CD14-positive monocyte (primary cell): ENCODE measurements at regions not wholly inside any gene's neighbourhood (a gene's known extent, or its start where the extent isn't known, plus 50 kb on each side); places are given as distances from the start of the nearest gene placed in this dataset.

Source experiments
- DNase-seq, 3 donors: peaks; one replicate each; pipeline ENCODE4 v3.0.0-alpha.2; 2011 to 2022
- H2AFZ ChIP-seq: 2 replicates; pipeline ENCODE4 v1.6.0; 2012; ENCODE audit warnings: mild to moderate bottlenecking, low read depth, low read length, inconsistent platforms; ENCODE audit not compliant: insufficient read depth, poor library complexity, severe bottlenecking
- H3K27ac ChIP-seq, 2 donors: 1 replicate in 1 of 2; 2 replicates in 1 of 2; pipeline ENCODE4 v1.5.1; 2012 to 2013; ENCODE audit warnings: low read length in 2 of 2, control low read depth in 1 of 2, inconsistent platforms in 1 of 2, low read depth in 1 of 2, mild to moderate bottlenecking in 1 of 2
- H3K27me3 ChIP-seq, 2 donors: one replicate each; pipeline versions ENCODE4 v1.6.0 to v1.6.1; 2011 to 2013; ENCODE audit warnings: low read length in 2 of 2; ENCODE audit not compliant: control insufficient read depth in 2 of 2, insufficient read depth in 2 of 2
- H3K36me3 ChIP-seq, 2 donors: replicated peaks in 1 of 2; 1 replicate in 1 of 2; 2 replicates in 1 of 2; pipeline versions ENCODE4 v1.5.1 to v1.6.1; 2012 to 2013; ENCODE audit warnings: low read length in 2 of 2, control low read depth in 1 of 2, inconsistent platforms in 1 of 2, mild to moderate bottlenecking in 1 of 2; ENCODE audit not compliant: insufficient read depth in 2 of 2, control insufficient read depth in 1 of 2
- H3K4me1 ChIP-seq, 2 donors: 1 replicate in 1 of 2; 2 replicates in 1 of 2; pipeline versions ENCODE4 v1.5.1 to v1.6.1; 2012 to 2013; ENCODE audit warnings: low read length in 2 of 2, control low read depth in 1 of 2, inconsistent platforms in 1 of 2, mild to moderate bottlenecking in 1 of 2, moderate library complexity in 1 of 2; ENCODE audit not compliant: insufficient read depth in 2 of 2, control insufficient read depth in 1 of 2
- H3K4me2 ChIP-seq: replicated peaks from 2 replicates; pipeline ENCODE3; 2012; ENCODE audit warnings: low read length, moderate library complexity, mild to moderate bottlenecking; ENCODE audit not compliant: poor library complexity, severe bottlenecking; ENCODE audit errors: extremely low read depth
- H3K4me3 ChIP-seq, 3 experiments: fragments of 200-600 bp in 1 of 3; sonication (generic) in 1 of 3; replicated peaks in 1 of 3; 1 replicate in 2 of 3; 2 replicates in 1 of 3; pipeline ENCODE4 v1.5.1; 2011 to 2013; ENCODE audit warnings: low read length in 3 of 3, mild to moderate bottlenecking in 3 of 3, control low read depth in 2 of 3, low read depth in 2 of 3, inconsistent platforms in 1 of 3, moderate library complexity in 1 of 3
- H3K79me2 ChIP-seq: 2 replicates; pipeline ENCODE4 v1.6.0; 2012; ENCODE audit warnings: mild to moderate bottlenecking, control low read depth, inconsistent platforms, low read length, moderate library complexity; ENCODE audit not compliant: insufficient read depth
- H3K9ac ChIP-seq: 2 replicates; pipeline ENCODE4 v1.6.0; 2017; ENCODE audit warnings: low read length, mild to moderate bottlenecking; ENCODE audit not compliant: insufficient read depth, poor library complexity, severe bottlenecking
- H3K9me3 ChIP-seq, 2 donors: replicated peaks in 1 of 2; 1 replicate in 1 of 2; 2 replicates in 1 of 2; pipeline versions ENCODE4 v1.5.1 to v1.6.1; 2012 to 2013; ENCODE audit warnings: low read length in 2 of 2, control low read depth in 1 of 2; ENCODE audit not compliant: control insufficient read depth in 1 of 2, insufficient read depth in 1 of 2
- H4K20me1 ChIP-seq: 2 replicates; pipeline ENCODE4 v1.6.0; 2012; ENCODE audit warnings: mild to moderate bottlenecking, low read length, control low read depth, moderate library complexity; ENCODE audit not compliant: insufficient read depth
- H3K27ac Mint-ChIP-seq, 7 donors: one replicate each; pipeline ENCODE4 v1.8.0; 2020; ENCODE audit warnings: mild to moderate bottlenecking in 7 of 7, mixed read lengths in 7 of 7, moderate library complexity in 6 of 7, inconsistent platforms in 2 of 7
- H3K27me3 Mint-ChIP-seq, 3 donors: one replicate each; pipeline ENCODE4 v1.8.0; 2021 to 2022; ENCODE audit warnings: low read depth in 3 of 3, mild to moderate bottlenecking in 3 of 3, mixed read lengths in 3 of 3, moderate library complexity in 3 of 3, inconsistent platforms in 1 of 3
- H3K36me3 Mint-ChIP-seq, 2 donors: one replicate each; pipeline ENCODE4 v1.8.0; 2020; ENCODE audit warnings: mixed read lengths in 2 of 2, inconsistent platforms in 1 of 2, mild to moderate bottlenecking in 1 of 2
- H3K4me1 Mint-ChIP-seq: one replicate; pipeline ENCODE4 v1.8.0; 2020; ENCODE audit warnings: mild to moderate bottlenecking, mixed read lengths
- H3K4me3 Mint-ChIP-seq, 2 donors: one replicate each; pipeline ENCODE4 v1.8.0; 2020; ENCODE audit warnings: mild to moderate bottlenecking in 2 of 2, mixed read lengths in 2 of 2, moderate library complexity in 1 of 2
- H3K9me3 Mint-ChIP-seq, 7 donors: one replicate each; pipeline ENCODE4 v1.8.0; 2020 to 2022; ENCODE audit warnings: mixed read lengths in 7 of 7, mild to moderate bottlenecking in 6 of 7, moderate library complexity in 6 of 7, inconsistent platforms in 2 of 7
- CTCF ChIP-seq: fragments of 200-600 bp; IDR thresholded peaks from one replicate; pipeline ENCODE4 v1.8.0; 2022; ENCODE audit warnings: antibody characterized with exemption, mild to moderate bottlenecking
- WGBS: methylation state at CpG from one replicate; pipeline ENCODE4 v1.1.5; 2013; ENCODE audit warnings: missing lambda C conversion rate; ENCODE audit not compliant: insufficient coverage; 5-methylcytosine and 5-hydroxymethylcytosine counted together
- intact Hi-C, 2 donors: fragments of 100-400 bp; cut with micrococcal nuclease; formaldehyde crosslinking; loops; one replicate each; pipeline versions ENCODE4 v1.15.0 to v1.15.1; 2023

GRCh38 chr18:59988098-59988706 lies 88.4 kb downstream of the PMAIP1 start:
- DNase-seq: peak; percentile 41 to 60 (median 55)
- Mint-ChIP-seq H3K4me3 (no peak overlapping the region), H3K27ac (no peak overlapping the region), H3K27me3 (peaks cover 6 to 14% (median 9%) of the 10 kb centered on the region in 3 donors), H3K36me3 (no peaks in the 10 kb centered on the region), H3K4me1 (no peaks in the 10 kb centered on the region), H3K9me3 (no peaks in the 10 kb centered on the region)
- Histone ChIP-seq H3K9me3 (no peaks in the 10 kb centered on the region), H3K4me3 (no peak overlapping the region), H3K9ac (no peak overlapping the region), H4K20me1 (no peaks in the 10 kb centered on the region), H2AFZ (no peak overlapping the region), H3K79me2 (no peaks in the 10 kb centered on the region), H3K36me3 (no peaks in the 10 kb centered on the region), H3K27ac (no peak overlapping the region), H3K4me1 (no peaks in the 10 kb centered on the region), H3K27me3 (peaks cover 14 to 17% of the 10 kb centered on the region in 2 donors), H3K4me2 (no peak overlapping the region)
- intact Hi-C loops: no loop called here
- TF ChIP-seq CTCF: peak; percentile 97
- no CpG with 5 or more reads among the region's 5 CpGs for WGBS

- no peak for TF ChIP-seq CTCF
- intact Hi-C loops: no loop called here
- no peak overlapping the region for H3K27ac Mint-ChIP-seq
Measured at GRCh38 chr18:59987102-59987501, 87.3 kb downstream of the PMAIP1 start.

More at GRCh38 chr18:59987102-59987501, 87.3 kb downstream of the PMAIP1 start:
- Histone ChIP-seq H3K4me3 (no peak overlapping the region), H3K27ac (no peak overlapping the region), H3K27me3 (peaks cover 14 to 15% of the 10 kb centered on the region in 2 donors), H3K9me3 (no peaks in the 10 kb centered on the region), H3K36me3 (no peaks in the 10 kb centered on the region), H3K4me1 (no peaks in the 10 kb centered on the region), H3K4me2 (no peak overlapping the region), H4K20me1 (no peaks in the 10 kb centered on the region), H3K9ac (no peak overlapping the region), H2AFZ (no peak overlapping the region), H3K79me2 (no peaks in the 10 kb centered on the region)
- WGBS: 80% methylated on average over 2 of the region's 4 CpGs
- no peaks in the 10 kb centered on the region for H3K36me3 Mint-ChIP-seq
- no peaks in the 10 kb centered on the region for H3K4me1 Mint-ChIP-seq
- no peak overlapping the region for H3K4me3 Mint-ChIP-seq
- peaks cover 7 to 11% (median 9%) of the 10 kb centered on the region in 3 donors for H3K27me3 Mint-ChIP-seq
- no peaks in the 10 kb centered on the region for H3K9me3 Mint-ChIP-seq
- DNase-seq: no peak
